ENCODE measurements at regions not wholly inside any gene's neighbourhood (a gene's known extent, or its start where the extent isn't known, plus 50 kb on each side); places are given as distances from the start of the nearest gene placed in this dataset.

DNA sequence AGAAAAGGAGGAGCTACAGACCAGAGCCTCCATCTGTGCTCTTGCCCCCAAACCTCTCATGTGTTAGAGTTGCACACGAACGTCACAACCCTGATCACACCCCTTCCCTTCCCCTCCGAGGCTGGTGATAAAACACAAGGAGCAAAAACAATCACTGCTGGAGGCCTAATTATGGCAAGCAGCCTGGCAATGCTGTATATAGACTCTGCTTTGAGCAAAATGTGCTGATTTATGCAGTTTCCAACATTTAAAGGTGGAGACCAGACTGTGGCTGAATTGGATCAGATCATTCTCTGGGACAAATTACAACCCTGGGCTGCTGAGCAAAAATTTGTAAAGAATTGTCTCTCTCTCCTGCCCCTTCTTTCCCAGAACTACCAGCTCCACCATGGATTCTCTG, 64.6 kb upstream of the SRSF6 start:
- no peak for TF ChIP-seq MXI1 (IDR thresholded peaks at IDR 0.05; ENCODE audit: low read depth, low read length)
- TF ChIP-seq, protein P1, sequence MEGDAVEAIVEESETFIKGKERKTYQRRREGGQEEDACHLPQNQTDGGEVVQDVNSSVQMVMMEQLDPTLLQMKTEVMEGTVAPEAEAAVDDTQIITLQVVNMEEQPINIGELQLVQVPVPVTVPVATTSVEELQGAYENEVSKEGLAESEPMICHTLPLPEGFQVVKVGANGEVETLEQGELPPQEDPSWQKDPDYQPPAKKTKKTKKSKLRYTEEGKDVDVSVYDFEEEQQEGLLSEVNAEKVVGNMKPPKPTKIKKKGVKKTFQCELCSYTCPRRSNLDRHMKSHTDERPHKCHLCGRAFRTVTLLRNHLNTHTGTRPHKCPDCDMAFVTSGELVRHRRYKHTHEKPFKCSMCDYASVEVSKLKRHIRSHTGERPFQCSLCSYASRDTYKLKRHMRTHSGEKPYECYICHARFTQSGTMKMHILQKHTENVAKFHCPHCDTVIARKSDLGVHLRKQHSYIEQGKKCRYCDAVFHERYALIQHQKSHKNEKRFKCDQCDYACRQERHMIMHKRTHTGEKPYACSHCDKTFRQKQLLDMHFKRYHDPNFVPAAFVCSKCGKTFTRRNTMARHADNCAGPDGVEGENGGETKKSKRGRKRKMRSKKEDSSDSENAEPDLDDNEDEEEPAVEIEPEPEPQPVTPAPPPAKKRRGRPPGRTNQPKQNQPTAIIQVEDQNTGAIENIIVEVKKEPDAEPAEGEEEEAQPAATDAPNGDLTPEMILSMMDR (IDR thresholded peaks at IDR 0.05 in 2 of 3, conservative IDR thresholded peaks at IDR 0.05 in 1 of 3; ENCODE audit: control insufficient read depth in 2 of 3, extremely low read depth in 1 of 3, insufficient read depth in 1 of 3, low read depth in 3 of 3, low read length in 3 of 3) = no peak
- no peak for TF ChIP-seq JUND (IDR thresholded peaks at IDR 0.05; ENCODE audit: low read depth, low read length)
- TF ChIP-seq EZH2 (IDR thresholded peaks at IDR 0.05; ENCODE audit: borderline replicate concordance, control insufficient read depth, low read depth, low read length) = no peak
- TF ChIP-seq NR2F1 (conservative IDR thresholded peaks at IDR 0.05) = no peak
- no peak for TF ChIP-seq E4F1 (IDR thresholded peaks at IDR 0.05; ENCODE audit: borderline replicate concordance, partially characterized antibody)
- TF ChIP-seq, protein P2, sequence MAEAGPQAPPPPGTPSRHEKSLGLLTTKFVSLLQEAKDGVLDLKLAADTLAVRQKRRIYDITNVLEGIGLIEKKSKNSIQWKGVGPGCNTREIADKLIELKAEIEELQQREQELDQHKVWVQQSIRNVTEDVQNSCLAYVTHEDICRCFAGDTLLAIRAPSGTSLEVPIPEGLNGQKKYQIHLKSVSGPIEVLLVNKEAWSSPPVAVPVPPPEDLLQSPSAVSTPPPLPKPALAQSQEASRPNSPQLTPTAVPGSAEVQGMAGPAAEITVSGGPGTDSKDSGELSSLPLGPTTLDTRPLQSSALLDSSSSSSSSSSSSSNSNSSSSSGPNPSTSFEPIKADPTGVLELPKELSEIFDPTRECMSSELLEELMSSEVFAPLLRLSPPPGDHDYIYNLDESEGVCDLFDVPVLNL (IDR thresholded peaks at IDR 0.05; ENCODE audit: low read depth, low read length) = no peak
- TF ChIP-seq, protein P3, sequence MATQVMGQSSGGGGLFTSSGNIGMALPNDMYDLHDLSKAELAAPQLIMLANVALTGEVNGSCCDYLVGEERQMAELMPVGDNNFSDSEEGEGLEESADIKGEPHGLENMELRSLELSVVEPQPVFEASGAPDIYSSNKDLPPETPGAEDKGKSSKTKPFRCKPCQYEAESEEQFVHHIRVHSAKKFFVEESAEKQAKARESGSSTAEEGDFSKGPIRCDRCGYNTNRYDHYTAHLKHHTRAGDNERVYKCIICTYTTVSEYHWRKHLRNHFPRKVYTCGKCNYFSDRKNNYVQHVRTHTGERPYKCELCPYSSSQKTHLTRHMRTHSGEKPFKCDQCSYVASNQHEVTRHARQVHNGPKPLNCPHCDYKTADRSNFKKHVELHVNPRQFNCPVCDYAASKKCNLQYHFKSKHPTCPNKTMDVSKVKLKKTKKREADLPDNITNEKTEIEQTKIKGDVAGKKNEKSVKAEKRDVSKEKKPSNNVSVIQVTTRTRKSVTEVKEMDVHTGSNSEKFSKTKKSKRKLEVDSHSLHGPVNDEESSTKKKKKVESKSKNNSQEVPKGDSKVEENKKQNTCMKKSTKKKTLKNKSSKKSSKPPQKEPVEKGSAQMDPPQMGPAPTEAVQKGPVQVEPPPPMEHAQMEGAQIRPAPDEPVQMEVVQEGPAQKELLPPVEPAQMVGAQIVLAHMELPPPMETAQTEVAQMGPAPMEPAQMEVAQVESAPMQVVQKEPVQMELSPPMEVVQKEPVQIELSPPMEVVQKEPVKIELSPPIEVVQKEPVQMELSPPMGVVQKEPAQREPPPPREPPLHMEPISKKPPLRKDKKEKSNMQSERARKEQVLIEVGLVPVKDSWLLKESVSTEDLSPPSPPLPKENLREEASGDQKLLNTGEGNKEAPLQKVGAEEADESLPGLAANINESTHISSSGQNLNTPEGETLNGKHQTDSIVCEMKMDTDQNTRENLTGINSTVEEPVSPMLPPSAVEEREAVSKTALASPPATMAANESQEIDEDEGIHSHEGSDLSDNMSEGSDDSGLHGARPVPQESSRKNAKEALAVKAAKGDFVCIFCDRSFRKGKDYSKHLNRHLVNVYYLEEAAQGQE (IDR thresholded peaks at IDR 0.05; ENCODE audit: low read depth, low read length) = no peak
- TF ChIP-seq NR2C2 (IDR thresholded peaks at IDR 0.05; ENCODE audit: borderline replicate concordance, control insufficient read depth, insufficient read length, low read depth) = no peak
- TF ChIP-seq ZNF384 (IDR thresholded peaks at IDR 0.05; ENCODE audit: borderline replicate concordance, low read depth, low read length) = no peak
- no peak for TF ChIP-seq BRCA1 (IDR thresholded peaks at IDR 0.05; ENCODE audit: low read depth, low read length)
- TF ChIP-seq SMC3 (IDR thresholded peaks at IDR 0.05; ENCODE audit: borderline replicate concordance, low read length) = no peak

All from GM12878 (cell line).